ENCODE measurements at regions not wholly inside any gene's neighbourhood (a gene's known extent, or its start where the extent isn't known, plus 50 kb on each side); places are given as distances from the start of the nearest gene placed in this dataset.

- DNase-seq (ENCODE audit: low read depth in 2 of 2): no peak
Measured at GRCh38 chr15:94677202-94677790, 445.9 kb downstream of the MCTP2 start.

- no peak for DNase-seq (ENCODE audit: low read depth in 2 of 2)
Measured at GRCh38 chr15:94682171-94682570, 450.8 kb downstream of the MCTP2 start.

GRCh38 chr15:94683902-94684301 lies 452.5 kb downstream of the MCTP2 start:
- no peak for DNase-seq (ENCODE audit: low read depth in 2 of 2)

GRCh38 chr15:94691169-94691568 lies 459.8 kb downstream of the MCTP2 start:
- DNase-seq (ENCODE audit: low read depth in 2 of 2): no peak

- no peak for DNase-seq (ENCODE audit: low read depth in 2 of 2)
Measured at GRCh38 chr15:94692710-94693109, 461.3 kb downstream of the MCTP2 start.

- no peak for DNase-seq (ENCODE audit: low read depth in 2 of 2)
Measured at GRCh38 chr15:94700211-94700610, 468.9 kb downstream of the MCTP2 start.

GRCh38 chr15:94701281-94701985 lies 470.1 kb downstream of the MCTP2 start:
- DNase-seq (ENCODE audit: low read depth in 2 of 2): no peak

- DNase-seq (ENCODE audit: low read depth in 2 of 2): no peak
Measured at GRCh38 chr15:94703596-94703995, 472.2 kb downstream of the MCTP2 start.

GRCh38 chr15:94704421-94704820 lies 473.1 kb downstream of the MCTP2 start:
- DNase-seq (ENCODE audit: low read depth in 2 of 2): no peak

GRCh38 chr15:94704946-94705345 lies 473.6 kb downstream of the MCTP2 start:
- no peak for DNase-seq (ENCODE audit: low read depth in 2 of 2)

GRCh38 chr15:94709319-94709718 lies 478.0 kb downstream of the MCTP2 start:
- no peak for DNase-seq (ENCODE audit: low read depth in 2 of 2)

- DNase-seq (ENCODE audit: low read depth in 2 of 2): no peak
Measured at GRCh38 chr15:94722024-94722636, 490.8 kb downstream of the MCTP2 start.

- DNase-seq (ENCODE audit: low read depth in 2 of 2): no peak
Measured at GRCh38 chr15:94723801-94724200, 492.4 kb downstream of the MCTP2 start.

- no peak for DNase-seq (ENCODE audit: low read depth in 2 of 2)
Measured at GRCh38 chr15:94731286-94731685, 499.9 kb downstream of the MCTP2 start.

- DNase-seq (ENCODE audit: low read depth in 2 of 2): no peak
Measured at GRCh38 chr15:94734460-94734859, 503.1 kb downstream of the MCTP2 start.

GRCh38 chr15:94736236-94736635 lies 504.9 kb downstream of the MCTP2 start:
- no peak for DNase-seq (ENCODE audit: low read depth in 2 of 2)

- no peak for DNase-seq (ENCODE audit: low read depth in 2 of 2)
Measured at GRCh38 chr15:94739639-94740038, 508.3 kb downstream of the MCTP2 start.

GRCh38 chr15:94740469-94740868 lies 509.1 kb downstream of the MCTP2 start:
- no peak for DNase-seq (ENCODE audit: low read depth in 2 of 2)

GRCh38 chr15:94743668-94744067 lies 512.3 kb downstream of the MCTP2 start:
- no peak for DNase-seq (ENCODE audit: low read depth in 2 of 2)

- DNase-seq (ENCODE audit: low read depth in 2 of 2): no peak
Measured at GRCh38 chr15:94744080-94744793, 512.9 kb downstream of the MCTP2 start.

- no peak for DNase-seq (ENCODE audit: low read depth in 2 of 2)
Measured at GRCh38 chr15:94745371-94745770, 514.0 kb downstream of the MCTP2 start.

- no peak for DNase-seq (ENCODE audit: low read depth in 2 of 2)
Measured at GRCh38 chr15:94747510-94747909, 516.1 kb downstream of the MCTP2 start.

Measured in stimulated activated CD4-positive, alpha-beta T cell treated with anti-CD3 and anti-CD28 coated beads, Interleukin-12 subunit alpha, Interleukin-12 subunit beta, amount 100 ng/mL, for 24 hours (primary cell).